ENCODE measurements at regions not wholly inside any gene's neighbourhood (a gene's known extent, or its start where the extent isn't known, plus 50 kb on each side); places are given as distances from the start of the nearest gene placed in this dataset.

DNA sequence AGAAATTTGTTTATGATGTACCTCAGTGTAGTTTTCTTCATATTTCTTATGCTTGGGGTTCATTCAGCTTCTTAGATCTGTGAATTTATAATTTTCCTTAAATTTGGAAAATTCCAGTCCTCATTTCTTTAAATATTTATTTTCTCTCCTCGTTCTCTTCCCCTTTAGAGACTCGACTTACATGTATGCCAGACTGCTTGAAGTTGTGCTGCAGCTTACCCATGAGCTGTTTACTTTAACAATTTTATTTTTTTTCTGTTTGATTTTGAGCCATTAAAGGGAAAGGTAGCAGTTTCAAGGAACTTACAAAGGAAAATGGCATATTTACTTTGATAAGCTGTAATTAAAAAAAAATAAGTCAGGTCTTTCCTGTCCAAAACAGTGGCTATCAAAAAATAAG lies 123.0 kb upstream of the ZNF32 start:
- Histone ChIP-seq H3K4me2 (no peak overlapping the region), H3K4me1 (no peaks in the 10 kb centered on the region), H3K4me3 (no peak overlapping the region), H3K27ac (no peak overlapping the region), H3K9me3 (no peaks in the 10 kb centered on the region)
- TF ChIP-seq EHF (CRISPR knock-in tag; IDR thresholded peaks at IDR 0.05) (no peak), CHD4 (IDR thresholded peaks at IDR 0.05; ENCODE audit: borderline replicate concordance) (no peak), CBX8 (IDR thresholded peaks at IDR 0.05) (no peak), BCL3 (IDR thresholded peaks at IDR 0.05) (no peak), POLR2AphosphoS2 (conservative IDR thresholded peaks at IDR 0.05; ENCODE audit: low read length) (no peak)
- POLR2A ChIA-PET = no interaction called here
- CTCF ChIA-PET = no interaction called here
- 0% methylated on average over 2 of the region's 2 CpGs for WGBS (ENCODE audit: missing lambda C conversion rate)
- FAIRE-seq (no peak), ATAC-seq (no peak), DNase-seq (ENCODE audit: low read depth in 1 of 2, low spot score in 1 of 2) (no peak)

GRCh38 chr10:43765516-43765915 lies 116.8 kb upstream of the ZNF32 start:
- Histone ChIP-seq H3K9me3 (no peaks in the 10 kb centered on the region), H3K4me3 (no peak overlapping the region), H3K4me1 (no peaks in the 10 kb centered on the region), H3K27ac (no peak overlapping the region), H3K4me2 (no peak overlapping the region)
- ATAC-seq (no peak), DNase-seq (ENCODE audit: low read depth in 1 of 2, low spot score in 1 of 2) (no peak), FAIRE-seq (no peak)
- no peak for TF ChIP-seq POLR2A (IDR thresholded peaks at IDR 0.05; ENCODE audit: low read length)
- no peak for TF ChIP-seq HOXA7 (CRISPR knock-in tag; IDR thresholded peaks at IDR 0.05)
- no peak for TF ChIP-seq RAD21 (conservative IDR thresholded peaks at IDR 0.05 in 1 of 2, IDR thresholded peaks at IDR 0.05 in 1 of 2)
- TF ChIP-seq, protein P1, sequence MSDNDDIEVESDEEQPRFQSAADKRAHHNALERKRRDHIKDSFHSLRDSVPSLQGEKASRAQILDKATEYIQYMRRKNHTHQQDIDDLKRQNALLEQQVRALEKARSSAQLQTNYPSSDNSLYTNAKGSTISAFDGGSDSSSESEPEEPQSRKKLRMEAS (IDR thresholded peaks at IDR 0.05) = no peak
- no peak for TF ChIP-seq NR3C1 (IDR thresholded peaks at IDR 0.05)
- no peak for TF ChIP-seq USF2 (IDR thresholded peaks at IDR 0.05)
- TF ChIP-seq RARB (CRISPR knock-in tag; IDR thresholded peaks at IDR 0.05) = no peak
- TF ChIP-seq MYC (IDR thresholded peaks at IDR 0.05; ENCODE audit: borderline replicate concordance, low read length) = no peak
- TF ChIP-seq CBX8 (IDR thresholded peaks at IDR 0.05) = no peak
- ChIA-PET CTCF (no interaction called here), POLR2A (no interaction called here)
- WGBS (ENCODE audit: missing lambda C conversion rate) = 3% methylated on average over 2 of the region's 2 CpGs

GRCh38 chr10:43763846-43764245 lies 115.2 kb upstream of the ZNF32 start:
- DNase-seq (ENCODE audit: low read depth in 1 of 2, low spot score in 1 of 2) = no peak
- no peak for TF ChIP-seq EP300 (IDR thresholded peaks at IDR 0.05)
- TF ChIP-seq POLR2A (IDR thresholded peaks at IDR 0.05; ENCODE audit: low read length) = no peak
- TF ChIP-seq MAFK (IDR thresholded peaks at IDR 0.05; ENCODE audit: partially characterized antibody) = no peak
- no peak for TF ChIP-seq HOXA7 (CRISPR knock-in tag; IDR thresholded peaks at IDR 0.05)
- no peak overlapping the region for H3K27ac ChIP-seq
- no peaks in the 10 kb centered on the region for H3K4me1 ChIP-seq
- ChIA-PET POLR2A (no interaction called here), CTCF (no interaction called here)
- no peak overlapping the region for H3K4me3 ChIP-seq
- ATAC-seq = no peak
- no peaks in the 10 kb centered on the region for H3K9me3 ChIP-seq
- no peak for FAIRE-seq
- no peak overlapping the region for H3K4me2 ChIP-seq

DNA sequence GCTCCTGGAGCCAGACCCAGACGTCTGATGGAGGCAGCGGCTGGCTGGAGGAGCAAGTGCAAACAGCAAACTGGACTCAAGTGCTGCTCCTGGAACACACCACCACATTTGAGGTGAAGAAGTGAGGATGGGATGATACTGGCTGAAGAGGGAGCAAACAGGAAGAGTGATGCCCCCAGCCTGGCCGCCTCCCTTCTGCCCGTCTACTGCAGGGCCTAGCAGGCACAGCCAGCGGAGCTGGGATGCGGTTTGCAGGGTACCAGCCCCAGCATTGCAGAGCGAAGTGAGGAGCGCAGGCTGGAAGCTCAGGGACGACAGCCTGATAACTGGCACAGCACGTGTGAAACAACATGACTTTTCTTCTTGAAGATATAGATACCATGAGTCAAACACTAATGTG lies 111.8 kb upstream of the ZNF32 start:
- 41% methylated on average over 10 of the region's 10 CpGs for WGBS (ENCODE audit: missing lambda C conversion rate)
- no peak for ATAC-seq
- no peaks in the 10 kb centered on the region for H3K4me1 ChIP-seq

More for the DNA sequence above, 111.8 kb upstream of the ZNF32 start:
- CTCF ChIA-PET = no interaction called here
- no peak overlapping the region for H3K27ac ChIP-seq
- POLR2A ChIA-PET = no interaction called here
- no peak for FAIRE-seq
- no peak for DNase-seq (ENCODE audit: low read depth in 1 of 2, low spot score in 1 of 2)
- no peak overlapping the region for H3K4me2 ChIP-seq
- no peak overlapping the region for H3K4me3 ChIP-seq
- TF ChIP-seq NR3C1 (IDR thresholded peaks at IDR 0.05) (no peak), BHLHE40 (IDR thresholded peaks at IDR 0.05; ENCODE audit: low read depth, low read length) (no peak), RCOR1 (IDR thresholded peaks at IDR 0.05; ENCODE audit: low read depth, low read length) (no peak), FOSL2 (IDR thresholded peaks at IDR 0.05) (no peak), FOSL2 (CRISPR knock-in tag; IDR thresholded peaks at IDR 0.05) (no peak), POLR2A (IDR thresholded peaks at IDR 0.05; ENCODE audit: low read length) (no peak), HOXB5 (CRISPR knock-in tag; IDR thresholded peaks at IDR 0.05) (no peak), RAD21 (conservative IDR thresholded peaks at IDR 0.05 in 1 of 2, IDR thresholded peaks at IDR 0.05 in 1 of 2) (no peak), RFX5 (IDR thresholded peaks at IDR 0.05) (no peak), ZNF302 (CRISPR knock-in tag; IDR thresholded peaks at IDR 0.05) (no peak), KDM5A (IDR thresholded peaks at IDR 0.05) (no peak), MAZ (IDR thresholded peaks at IDR 0.05; ENCODE audit: borderline replicate concordance, low read depth, low read length) (no peak), SREBF2 (IDR thresholded peaks at IDR 0.05) (no peak), EHMT2 (IDR thresholded peaks at IDR 0.05; ENCODE audit: low read depth) (no peak), JUN (IDR thresholded peaks at IDR 0.05) (no peak), MYC (IDR thresholded peaks at IDR 0.05; ENCODE audit: borderline replicate concordance, low read length) (no peak), FOSB (CRISPR knock-in tag; IDR thresholded peaks at IDR 0.05) (no peak), HES2 (IDR thresholded peaks at IDR 0.05) (no peak), HOXA7 (CRISPR knock-in tag; IDR thresholded peaks at IDR 0.05) (no peak), CHD2 (IDR thresholded peaks at IDR 0.05; ENCODE audit: low read length, partially characterized antibody) (no peak)
- TF ChIP-seq, protein P2, sequence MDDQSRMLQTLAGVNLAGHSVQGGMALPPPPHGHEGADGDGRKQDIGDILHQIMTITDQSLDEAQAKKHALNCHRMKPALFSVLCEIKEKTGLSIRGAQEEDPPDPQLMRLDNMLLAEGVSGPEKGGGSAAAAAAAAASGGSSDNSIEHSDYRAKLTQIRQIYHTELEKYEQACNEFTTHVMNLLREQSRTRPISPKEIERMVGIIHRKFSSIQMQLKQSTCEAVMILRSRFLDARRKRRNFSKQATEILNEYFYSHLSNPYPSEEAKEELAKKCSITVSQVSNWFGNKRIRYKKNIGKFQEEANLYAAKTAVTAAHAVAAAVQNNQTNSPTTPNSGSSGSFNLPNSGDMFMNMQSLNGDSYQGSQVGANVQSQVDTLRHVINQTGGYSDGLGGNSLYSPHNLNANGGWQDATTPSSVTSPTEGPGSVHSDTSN (IDR thresholded peaks at IDR 0.05) = no peak
- H3K9me3 ChIP-seq = no peaks in the 10 kb centered on the region
